D341Med (cell line): ENCODE measurements at regions not wholly inside any gene's neighbourhood (a gene's known extent, or its start where the extent isn't known, plus 50 kb on each side); places are given as distances from the start of the nearest gene placed in this dataset.

Experiments used
- DNase-seq: peaks from one replicate; pipeline ENCODE4 v3.0.0; 2012; ENCODE audit warnings: low spot score

DNA sequence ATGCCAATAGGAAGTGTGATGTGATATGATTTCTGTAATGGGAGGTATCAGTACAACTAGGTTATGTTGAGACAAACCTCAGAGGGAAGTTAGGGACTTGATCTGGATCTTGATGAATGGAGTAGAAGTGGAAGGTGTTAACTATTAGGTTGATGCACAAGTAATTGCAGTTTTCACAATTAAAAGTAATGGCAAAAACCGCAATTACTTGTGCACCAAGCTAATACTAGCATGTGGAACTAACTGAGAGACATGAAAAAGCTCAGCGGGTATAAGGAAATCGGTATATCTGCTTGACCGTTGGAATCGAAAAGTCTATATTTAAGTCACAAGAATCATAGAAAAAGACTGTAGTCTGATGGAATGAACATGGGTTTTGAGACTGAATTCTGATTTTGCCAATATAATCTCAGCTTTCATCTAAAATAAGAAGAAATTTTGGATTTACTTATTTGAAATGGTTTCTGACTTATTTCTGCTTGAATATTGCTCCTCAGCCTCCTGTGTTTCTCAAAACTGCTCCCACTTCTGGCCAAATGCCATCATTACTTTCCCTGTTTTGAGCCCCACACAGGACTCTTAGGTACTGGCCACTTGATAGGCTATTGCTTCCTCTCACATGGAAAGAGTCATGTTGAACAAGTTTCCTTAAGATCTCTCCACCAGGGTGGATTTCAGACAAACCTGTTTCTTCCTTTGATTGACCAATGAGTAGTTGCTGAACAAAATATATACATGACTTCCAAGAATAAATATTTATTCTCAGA, 271.5 kb upstream of the COL8A1 start:
- no peak for DNase-seq

DNA sequence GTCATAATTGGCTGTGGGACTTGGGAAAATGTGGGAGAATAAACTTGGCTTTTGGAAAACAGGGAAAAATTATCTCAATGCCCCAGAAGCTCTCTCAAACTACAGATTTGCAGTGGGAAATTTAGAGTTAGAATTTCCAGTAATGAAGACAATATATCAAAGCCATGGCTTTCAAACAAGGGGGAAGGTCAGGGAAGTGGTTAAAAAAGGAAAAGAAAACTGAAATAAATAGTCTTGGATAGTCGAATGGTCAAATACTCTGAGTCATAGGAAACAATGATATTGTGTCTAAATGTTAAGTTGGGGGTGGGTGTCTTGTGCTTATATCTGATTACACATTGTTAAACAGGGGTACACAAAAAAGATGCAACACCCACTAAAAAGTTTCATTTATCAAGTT, 272.4 kb upstream of the COL8A1 start:
- DNase-seq = no peak

DNA sequence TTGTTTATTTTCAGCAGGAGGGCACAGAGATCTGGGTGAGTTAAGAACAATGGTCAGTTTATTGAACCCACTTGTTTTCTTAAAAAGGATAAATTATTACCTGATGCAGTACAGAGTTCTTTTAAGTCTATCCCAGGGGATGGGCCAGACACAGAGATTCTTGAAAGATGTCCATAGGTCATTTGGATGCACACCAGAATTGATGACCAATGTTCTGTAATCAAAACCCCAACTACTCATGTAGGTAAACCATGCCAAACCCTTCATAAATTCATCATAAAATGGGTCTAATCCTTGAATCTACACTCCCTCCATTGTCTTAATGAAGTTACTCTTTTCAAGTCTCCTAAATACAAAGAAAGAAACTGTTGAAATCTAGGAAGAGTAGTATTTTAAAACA, 273.0 kb upstream of the COL8A1 start:
- no peak for DNase-seq

GRCh38 chr3:99357131-99357530, 281.3 kb upstream of the COL8A1 start:
- no peak for DNase-seq

DNA sequence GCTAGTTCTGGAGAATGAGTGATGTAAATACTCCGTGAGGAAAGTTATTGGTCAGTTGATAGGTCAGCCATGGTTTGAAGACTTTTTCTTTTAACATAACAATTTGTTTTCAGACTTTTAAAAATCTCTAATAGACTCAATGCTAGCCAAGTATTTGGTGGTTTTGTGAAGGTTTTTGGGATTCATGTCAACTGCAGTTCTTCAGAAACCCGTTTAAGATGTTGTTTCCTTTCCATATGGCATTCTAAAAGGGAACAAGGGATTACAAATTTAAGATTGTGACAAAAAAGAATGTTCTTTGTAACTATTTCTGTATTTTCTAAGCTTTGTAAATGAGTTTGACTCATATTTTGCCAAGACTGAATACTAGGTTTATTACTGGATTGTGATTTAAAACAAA, 281.7 kb upstream of the COL8A1 start:
- DNase-seq = no peak

GRCh38 chr3:99355465-99355864, 282.9 kb upstream of the COL8A1 start:
- DNase-seq = no peak

- no peak for DNase-seq
Observed at GRCh38 chr3:99352811-99353210, 285.6 kb upstream of the COL8A1 start.

- DNase-seq = no peak
Observed at GRCh38 chr3:99351122-99351521, 287.3 kb upstream of the COL8A1 start.

- DNase-seq = no peak
Observed at GRCh38 chr3:99348451-99348850, 289.9 kb upstream of the COL8A1 start.

- DNase-seq = no peak
Observed at GRCh38 chr3:99344216-99344615, 294.2 kb upstream of the COL8A1 start.

- no peak for DNase-seq
Observed at GRCh38 chr3:99342383-99342782, 296.0 kb upstream of the COL8A1 start.

DNA sequence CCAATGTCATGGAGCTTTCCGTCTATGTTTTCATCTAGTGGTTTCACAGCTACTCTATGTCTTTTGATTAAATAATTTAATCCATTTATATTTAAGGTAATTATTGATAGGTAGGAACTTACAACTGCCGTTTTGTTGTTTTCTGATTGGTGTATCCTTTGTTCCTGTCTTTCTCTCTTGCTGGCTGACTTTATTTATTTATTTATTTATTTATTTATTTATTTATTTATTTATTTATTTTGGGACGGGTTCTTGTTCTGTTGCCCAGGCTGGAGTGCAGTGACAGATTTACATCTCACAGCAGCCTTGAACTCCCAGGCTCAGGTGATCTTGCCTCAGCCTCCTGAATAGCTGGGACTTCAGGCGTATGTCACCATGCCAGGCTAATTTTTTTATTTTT, 299.2 kb upstream of the COL8A1 start:
- DNase-seq = no peak

DNA sequence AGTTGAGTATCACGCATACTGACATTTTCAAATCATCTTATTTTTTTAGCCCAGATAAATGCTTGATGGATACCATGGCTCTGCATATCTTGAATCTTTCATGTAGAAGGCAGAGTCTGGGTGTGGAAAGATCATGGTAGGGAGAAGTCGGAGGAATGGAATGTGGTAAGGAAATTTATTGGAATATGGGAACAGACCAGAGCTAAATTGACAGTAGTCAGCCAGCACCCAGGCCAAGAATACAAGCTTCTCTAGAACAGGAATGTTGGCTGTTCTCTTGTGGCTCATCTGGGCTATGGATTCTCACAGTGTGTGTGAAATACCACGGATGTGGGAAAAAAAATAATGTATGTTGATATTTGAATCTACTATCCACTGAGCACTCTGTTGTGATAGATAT, 305.7 kb upstream of the COL8A1 start:
- no peak for DNase-seq

- DNase-seq = no peak
Observed at GRCh38 chr3:99332276-99332675, 306.1 kb upstream of the COL8A1 start.

GRCh38 chr3:99330924-99331532, 307.4 kb upstream of the COL8A1 start:
- no peak for DNase-seq

DNA sequence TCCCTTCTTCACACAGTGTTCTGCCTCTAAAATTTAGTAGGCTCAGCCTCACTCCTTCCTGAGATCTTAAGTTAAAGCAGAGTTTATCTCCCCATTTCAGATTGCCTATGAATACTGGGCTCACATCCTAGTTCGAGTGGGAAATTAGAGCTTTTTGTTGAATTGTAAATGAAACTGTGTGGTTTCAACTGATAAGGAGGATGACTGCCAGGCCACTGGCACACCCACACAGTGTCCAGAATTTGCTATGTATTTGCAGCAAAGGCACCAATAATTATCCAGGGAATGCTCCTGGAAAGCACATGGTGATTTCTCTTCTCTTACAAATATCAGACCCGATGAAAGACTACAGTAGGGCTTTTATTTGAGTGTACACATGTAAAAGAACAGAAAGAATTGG, 308.1 kb upstream of the COL8A1 start:
- no peak for DNase-seq

GRCh38 chr3:99325402-99325801, 313.0 kb upstream of the COL8A1 start:
- DNase-seq = no peak

DNA sequence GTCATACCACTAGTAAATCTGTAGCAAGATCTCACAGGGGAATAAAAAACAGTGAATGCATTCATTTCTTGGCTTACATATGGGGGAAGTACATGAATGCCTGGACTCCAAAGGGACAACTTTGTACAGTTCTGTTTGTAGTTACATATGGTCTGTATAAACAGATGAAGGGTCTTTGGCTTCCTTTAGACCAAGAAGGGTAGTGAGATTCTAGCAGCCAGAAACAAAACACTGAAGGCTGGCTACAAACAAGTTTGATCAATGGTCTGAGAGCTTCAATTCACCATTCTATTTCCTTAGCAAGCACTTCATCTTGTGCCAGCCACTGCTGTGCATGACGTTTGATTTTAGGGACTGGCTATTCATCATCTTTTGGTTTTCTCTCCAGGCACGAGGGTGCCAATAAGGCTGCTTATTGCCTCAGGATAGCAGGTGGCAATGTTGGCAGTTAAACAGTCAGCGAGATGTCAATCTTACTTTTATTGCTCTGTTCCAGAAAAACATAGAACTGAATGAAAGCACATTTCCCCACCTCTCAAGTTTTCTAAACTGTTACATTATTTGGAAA, 313.7 kb upstream of the COL8A1 start:
- no peak for DNase-seq

DNA sequence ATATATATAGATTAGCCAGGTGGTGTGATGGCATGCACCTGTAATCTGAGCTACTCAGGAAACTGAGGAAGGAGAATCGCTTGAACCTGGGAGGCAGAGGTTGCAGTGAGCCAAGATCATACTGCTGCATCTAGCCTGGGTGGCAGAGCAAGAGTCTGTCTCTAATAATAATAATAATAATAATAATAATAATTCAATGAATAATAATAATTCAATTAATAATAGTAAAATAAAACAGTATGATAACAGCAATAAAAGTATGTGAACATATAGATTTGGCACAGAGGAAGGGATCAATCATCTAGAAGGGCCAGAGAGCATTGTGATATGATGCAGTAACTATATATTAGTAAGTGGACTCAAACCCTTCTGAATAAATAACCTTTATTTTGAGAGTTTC, 314.5 kb upstream of the COL8A1 start:
- DNase-seq = no peak

DNA sequence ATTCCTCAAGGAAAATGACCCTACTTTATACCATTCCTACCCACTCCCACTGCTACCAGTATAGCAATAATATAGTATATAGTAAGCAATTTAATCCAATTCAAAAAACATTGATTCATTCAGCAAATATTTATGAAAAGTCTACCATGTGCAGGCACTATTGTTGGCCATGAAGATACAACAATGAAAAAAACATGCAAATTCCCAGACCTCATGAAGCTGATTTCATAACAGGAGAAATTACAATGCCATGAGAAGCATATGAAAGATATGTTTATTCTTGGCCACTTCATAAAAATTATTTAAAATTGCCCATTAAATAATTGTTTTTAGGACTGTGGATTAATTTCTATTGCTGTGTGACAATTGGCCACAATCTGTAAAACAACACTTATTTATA, 315.8 kb upstream of the COL8A1 start:
- DNase-seq = no peak

DNA sequence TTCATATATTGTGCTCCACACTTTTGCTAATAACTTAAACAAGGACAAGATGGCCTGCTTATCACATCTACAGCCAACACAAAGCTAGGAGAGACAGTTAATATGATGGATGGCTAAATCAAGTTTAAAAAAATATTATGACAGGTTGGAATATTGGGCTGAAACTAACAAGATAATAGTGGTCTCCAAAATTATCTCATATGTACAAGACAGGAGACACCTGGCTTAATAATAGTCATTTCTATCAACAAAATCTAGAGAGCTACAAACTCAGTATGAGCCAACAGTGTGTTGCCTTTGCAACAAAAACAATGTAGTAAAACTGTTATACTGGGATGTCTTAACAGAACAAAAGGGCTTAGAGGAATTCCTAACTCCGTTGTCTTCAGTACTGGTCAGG, 317.1 kb upstream of the COL8A1 start:
- DNase-seq = no peak

- no peak for DNase-seq
Observed at GRCh38 chr3:99319961-99320360, 318.4 kb upstream of the COL8A1 start.

DNA sequence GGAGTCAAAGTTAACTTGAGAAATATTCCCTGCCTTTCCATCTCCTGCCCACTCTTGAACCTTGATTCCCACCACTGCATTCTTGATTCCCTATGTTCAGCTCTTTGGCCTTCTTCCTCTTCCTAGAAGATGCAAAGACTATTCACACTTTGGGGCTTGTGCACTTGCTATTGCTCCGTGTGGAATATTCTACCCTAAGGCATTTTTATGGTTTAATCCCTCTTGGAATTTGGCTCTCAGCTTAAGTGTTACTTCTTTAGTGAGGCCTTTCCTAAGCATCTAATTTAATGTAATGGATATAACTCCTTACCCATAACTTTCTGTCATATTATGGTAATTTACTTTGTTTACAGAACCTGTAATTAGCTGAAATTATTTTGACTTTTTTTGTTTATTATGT, 318.9 kb upstream of the COL8A1 start:
- no peak for DNase-seq

- no peak for DNase-seq
Observed at GRCh38 chr3:99317201-99317600, 321.2 kb upstream of the COL8A1 start.
